HL-60 (cell line): ENCODE measurements at regions not wholly inside any gene's neighbourhood (a gene's known extent, or its start where the extent isn't known, plus 50 kb on each side); places are given as distances from the start of the nearest gene placed in this dataset.

Experiments used
- DNase-seq, 2 experiments: peaks; one replicate each; pipeline ENCODE4 v3.0.0-alpha.2; 2010 to 2020; ENCODE audit warnings: low read depth in 1 of 2, low spot score in 1 of 2
- H3K27ac ChIP-seq: fragments of 250-450 bp; sonication (Bioruptor Pico); replicated peaks from 2 replicates; pipeline ENCODE4 v1.5.1; 2020; ENCODE audit warnings: mild to moderate bottlenecking, moderate library complexity
- H3K27me3 ChIP-seq: fragments of 250-450 bp; sonication (Bioruptor Pico); 2 replicates; pipeline ENCODE4 v1.5.1; 2021; ENCODE audit warnings: mild to moderate bottlenecking, moderate library complexity; ENCODE audit not compliant: insufficient read depth, poor library complexity, severe bottlenecking
- H3K4me3 ChIP-seq: replicated peaks from 2 replicates; pipeline ENCODE4 v1.5.1; 2011; ENCODE audit warnings: mild to moderate bottlenecking, control low read depth, low read length; ENCODE audit not compliant: insufficient read depth
- GABPA ChIP-seq: IDR thresholded peaks from 2 replicates; pipeline ENCODE4 v1.6.1; 2012; ENCODE audit warnings: low read depth
- POLR2AphosphoS5 ChIP-seq: IDR thresholded peaks from 2 replicates; pipeline ENCODE4 v1.6.1; 2012; ENCODE audit warnings: low read depth
- SPI1 ChIP-seq: IDR thresholded peaks from 2 replicates; pipeline ENCODE4 v1.6.1; 2012; ENCODE audit warnings: low read depth, mild to moderate bottlenecking, borderline replicate concordance
- TF ChIP-seq, protein P1 (sequence below): IDR thresholded peaks from one replicate; pipeline ENCODE4 v1.5.1; 2011; ENCODE audit warnings: low read length, control low read depth, inconsistent platforms; ENCODE audit not compliant: insufficient read depth
- TF ChIP-seq, protein P2 (sequence below): IDR thresholded peaks from 2 replicates; pipeline ENCODE4 v1.6.1; 2012; ENCODE audit warnings: low read depth; ENCODE audit not compliant: insufficient replicate concordance

DNA sequence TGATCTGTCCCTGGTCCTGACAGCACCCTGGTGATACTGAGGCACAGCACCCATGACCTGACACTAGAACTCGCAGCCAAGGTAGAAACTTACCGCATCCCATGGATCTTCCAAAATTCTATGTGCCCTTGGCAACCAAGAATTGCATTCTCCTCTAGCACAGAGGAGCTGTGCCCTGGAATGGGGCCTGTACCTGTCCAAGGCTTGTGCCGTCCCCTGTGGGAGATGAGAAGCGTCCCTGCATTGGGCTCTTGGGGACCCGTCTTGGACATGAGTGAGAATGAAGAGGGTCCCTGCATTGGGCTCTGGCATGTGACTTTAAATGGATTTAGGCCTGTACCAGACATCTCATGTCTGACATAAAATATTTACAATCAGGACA, 67.1 kb downstream of the GGTLC2 start:
- no peak overlapping the region for H3K27ac ChIP-seq
- TF ChIP-seq, protein P1, sequence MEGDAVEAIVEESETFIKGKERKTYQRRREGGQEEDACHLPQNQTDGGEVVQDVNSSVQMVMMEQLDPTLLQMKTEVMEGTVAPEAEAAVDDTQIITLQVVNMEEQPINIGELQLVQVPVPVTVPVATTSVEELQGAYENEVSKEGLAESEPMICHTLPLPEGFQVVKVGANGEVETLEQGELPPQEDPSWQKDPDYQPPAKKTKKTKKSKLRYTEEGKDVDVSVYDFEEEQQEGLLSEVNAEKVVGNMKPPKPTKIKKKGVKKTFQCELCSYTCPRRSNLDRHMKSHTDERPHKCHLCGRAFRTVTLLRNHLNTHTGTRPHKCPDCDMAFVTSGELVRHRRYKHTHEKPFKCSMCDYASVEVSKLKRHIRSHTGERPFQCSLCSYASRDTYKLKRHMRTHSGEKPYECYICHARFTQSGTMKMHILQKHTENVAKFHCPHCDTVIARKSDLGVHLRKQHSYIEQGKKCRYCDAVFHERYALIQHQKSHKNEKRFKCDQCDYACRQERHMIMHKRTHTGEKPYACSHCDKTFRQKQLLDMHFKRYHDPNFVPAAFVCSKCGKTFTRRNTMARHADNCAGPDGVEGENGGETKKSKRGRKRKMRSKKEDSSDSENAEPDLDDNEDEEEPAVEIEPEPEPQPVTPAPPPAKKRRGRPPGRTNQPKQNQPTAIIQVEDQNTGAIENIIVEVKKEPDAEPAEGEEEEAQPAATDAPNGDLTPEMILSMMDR, result no peak
- TF ChIP-seq SPI1 (no peak), POLR2AphosphoS5 (no peak), GABPA (no peak)
- TF ChIP-seq, protein P2, sequence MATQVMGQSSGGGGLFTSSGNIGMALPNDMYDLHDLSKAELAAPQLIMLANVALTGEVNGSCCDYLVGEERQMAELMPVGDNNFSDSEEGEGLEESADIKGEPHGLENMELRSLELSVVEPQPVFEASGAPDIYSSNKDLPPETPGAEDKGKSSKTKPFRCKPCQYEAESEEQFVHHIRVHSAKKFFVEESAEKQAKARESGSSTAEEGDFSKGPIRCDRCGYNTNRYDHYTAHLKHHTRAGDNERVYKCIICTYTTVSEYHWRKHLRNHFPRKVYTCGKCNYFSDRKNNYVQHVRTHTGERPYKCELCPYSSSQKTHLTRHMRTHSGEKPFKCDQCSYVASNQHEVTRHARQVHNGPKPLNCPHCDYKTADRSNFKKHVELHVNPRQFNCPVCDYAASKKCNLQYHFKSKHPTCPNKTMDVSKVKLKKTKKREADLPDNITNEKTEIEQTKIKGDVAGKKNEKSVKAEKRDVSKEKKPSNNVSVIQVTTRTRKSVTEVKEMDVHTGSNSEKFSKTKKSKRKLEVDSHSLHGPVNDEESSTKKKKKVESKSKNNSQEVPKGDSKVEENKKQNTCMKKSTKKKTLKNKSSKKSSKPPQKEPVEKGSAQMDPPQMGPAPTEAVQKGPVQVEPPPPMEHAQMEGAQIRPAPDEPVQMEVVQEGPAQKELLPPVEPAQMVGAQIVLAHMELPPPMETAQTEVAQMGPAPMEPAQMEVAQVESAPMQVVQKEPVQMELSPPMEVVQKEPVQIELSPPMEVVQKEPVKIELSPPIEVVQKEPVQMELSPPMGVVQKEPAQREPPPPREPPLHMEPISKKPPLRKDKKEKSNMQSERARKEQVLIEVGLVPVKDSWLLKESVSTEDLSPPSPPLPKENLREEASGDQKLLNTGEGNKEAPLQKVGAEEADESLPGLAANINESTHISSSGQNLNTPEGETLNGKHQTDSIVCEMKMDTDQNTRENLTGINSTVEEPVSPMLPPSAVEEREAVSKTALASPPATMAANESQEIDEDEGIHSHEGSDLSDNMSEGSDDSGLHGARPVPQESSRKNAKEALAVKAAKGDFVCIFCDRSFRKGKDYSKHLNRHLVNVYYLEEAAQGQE, result no peak
- no peak overlapping the region for H3K4me3 ChIP-seq
- no peak for DNase-seq
- H3K27me3 ChIP-seq, result no peaks in the 10 kb centered on the region

GRCh38 chr22:22712092-22712658, 67.8 kb downstream of the GGTLC2 start:
- Histone ChIP-seq H3K27me3 (no peaks in the 10 kb centered on the region), H3K27ac (no peak overlapping the region), H3K4me3 (no peak overlapping the region)
- DNase-seq, result no peak
- TF ChIP-seq SPI1 (no peak), POLR2AphosphoS5 (no peak)
- TF ChIP-seq, protein P2, result no peak
- TF ChIP-seq, protein P1, result no peak

GRCh38 chr22:22712666-22713365, 68.4 kb downstream of the GGTLC2 start:
- no peak overlapping the region for H3K27ac ChIP-seq
- no peaks in the 10 kb centered on the region for H3K27me3 ChIP-seq
- DNase-seq, result no peak
- TF ChIP-seq, protein P2, result no peak
- TF ChIP-seq, protein P1, result no peak
- TF ChIP-seq GABPA (no peak), SPI1 (no peak), POLR2AphosphoS5 (no peak)
- no peak overlapping the region for H3K4me3 ChIP-seq
